WTC11 (cell line): ENCODE measurements at regions not wholly inside any gene's neighbourhood (a gene's known extent, or its start where the extent isn't known, plus 50 kb on each side); places are given as distances from the start of the nearest gene placed in this dataset.

Experiments used
- ATAC-seq: fragments of 200-7000 bp; cut with Tn5 transposase; 2 replicates; pipeline ENCODE4 v1.10.0; 2021; ENCODE audit warnings: mild to moderate bottlenecking, moderate library complexity
- CTCF ChIA-PET: fragments of 300-600 bp; sonication (Branson Sonifier 250); formaldehyde crosslinking; loops from one replicate; lab custom pipeline; 2021; ENCODE audit warnings: antibody characterized with exemption; lab: Charles Lee
- POLR2A ChIA-PET: fragments of 350-600 bp; sonication (Branson Sonifier 250); formaldehyde crosslinking; loops from one replicate; lab custom pipeline; 2021; ENCODE audit warnings: antibody characterized with exemption; lab: Charles Lee
- DNase-seq: peaks from one replicate; pipeline ENCODE4 v3.0.0; 2021; ENCODE audit warnings: low spot score
- H3K27ac Mint-ChIP-seq: 2 replicates; pipeline ENCODE4 v1.8.0; 2021; ENCODE audit warnings: mixed read lengths
- H3K27me3 Mint-ChIP-seq: 2 replicates; pipeline ENCODE4 v1.8.0; 2021; ENCODE audit warnings: low read depth, mild to moderate bottlenecking, moderate library complexity, mixed read lengths
- H3K36me3 Mint-ChIP-seq: 2 replicates; pipeline ENCODE4 v1.8.0; 2021; ENCODE audit warnings: mixed read lengths
- H3K4me1 Mint-ChIP-seq: 2 replicates; pipeline ENCODE4 v1.8.0; 2022; ENCODE audit warnings: mixed read lengths
- H3K4me3 Mint-ChIP-seq: 2 replicates; pipeline ENCODE4 v1.8.0; 2021; ENCODE audit warnings: mild to moderate bottlenecking, moderate library complexity, mixed read lengths
- H3K9me3 Mint-ChIP-seq: 2 replicates; pipeline ENCODE4 v1.8.0; 2021; ENCODE audit warnings: mixed read lengths
- ATF1 ChIP-seq: sonication (generic); formaldehyde crosslinking; IDR thresholded peaks from 2 replicates; pipeline ENCODE4 v1.8.1; 2023; ENCODE audit warnings: mild to moderate bottlenecking, moderate library complexity, missing genetic modification reagents
- ATF3 ChIP-seq: sonication (generic); formaldehyde crosslinking; conservative IDR thresholded peaks from 2 replicates; pipeline ENCODE4 v1.8.1; 2022; ENCODE audit warnings: mild to moderate bottlenecking, missing genetic modification reagents
- FOXP1 ChIP-seq: sonication (generic); formaldehyde crosslinking; IDR thresholded peaks from 2 replicates; pipeline ENCODE4 v1.8.0; 2022; ENCODE audit warnings: missing genetic modification reagents, mild to moderate bottlenecking, moderate library complexity, borderline replicate concordance
- GRHL2 ChIP-seq: fragments of 250-450 bp; sonication (Bioruptor Pico); IDR thresholded peaks from 2 replicates; pipeline ENCODE4 v1.8.0; 2022; ENCODE audit warnings: mild to moderate bottlenecking, moderate library complexity; ENCODE audit not compliant: insufficient replicate concordance, severe bottlenecking
- IRF2 ChIP-seq: sonication (generic); formaldehyde crosslinking; IDR thresholded peaks from 2 replicates; pipeline ENCODE4 v1.8.0; 2022; ENCODE audit warnings: low read depth, missing genetic modification reagents, borderline replicate concordance
- JAZF1 ChIP-seq: fragments of 250-450 bp; sonication (Bioruptor Pico); IDR thresholded peaks from 2 replicates; pipeline ENCODE4 v1.9.0; 2021; ENCODE audit warnings: moderate library complexity, mild to moderate bottlenecking, inconsistent platforms
- MYBL2 ChIP-seq: sonication (generic); formaldehyde crosslinking; IDR thresholded peaks from 2 replicates; pipeline ENCODE4 v1.8.1; 2023; ENCODE audit warnings: mild to moderate bottlenecking, moderate library complexity, missing genetic modification reagents
- SOX15 ChIP-seq: fragments of 250-450 bp; sonication (Bioruptor Pico); IDR thresholded peaks from 2 replicates; pipeline ENCODE4 v1.9.0; 2021; ENCODE audit warnings: mild to moderate bottlenecking
- TCF7 ChIP-seq: sonication (generic); formaldehyde crosslinking; IDR thresholded peaks from 2 replicates; pipeline ENCODE4 v1.8.0; 2022; ENCODE audit warnings: mild to moderate bottlenecking, low read depth, missing genetic modification reagents, moderate library complexity
- USF1 ChIP-seq: sonication (generic); formaldehyde crosslinking; IDR thresholded peaks from 2 replicates; pipeline ENCODE4 v1.8.0; 2022; ENCODE audit warnings: mild to moderate bottlenecking, missing genetic modification reagents
- ZNF281 ChIP-seq: sonication (generic); formaldehyde crosslinking; IDR thresholded peaks from 2 replicates; pipeline ENCODE4 v1.8.0; 2023; ENCODE audit warnings: mild to moderate bottlenecking, missing genetic modification reagents
- ZNF423 ChIP-seq: fragments of 250-450 bp; sonication (Bioruptor Pico); IDR thresholded peaks from 2 replicates; pipeline ENCODE4 v2.1.2; 2022; ENCODE audit warnings: mild to moderate bottlenecking, moderate library complexity
- ZSCAN18 ChIP-seq: fragments of 250-450 bp; sonication (Bioruptor Pico); IDR thresholded peaks from 2 replicates; pipeline ENCODE4 v2.1.2; 2022; ENCODE audit warnings: mild to moderate bottlenecking, moderate library complexity
- TF ChIP-seq, protein P1 (sequence below): sonication (generic); formaldehyde crosslinking; IDR thresholded peaks from 2 replicates; pipeline ENCODE4 v1.8.1; 2023; ENCODE audit warnings: mild to moderate bottlenecking, missing genetic modification reagents
- TF ChIP-seq, protein P2 (sequence below): sonication (generic); formaldehyde crosslinking; IDR thresholded peaks from 2 replicates; pipeline ENCODE4 v1.8.1; 2022; ENCODE audit warnings: mild to moderate bottlenecking, missing genetic modification reagents, moderate library complexity, borderline replicate concordance
- TF ChIP-seq, protein P3 (sequence below): sonication (generic); formaldehyde crosslinking; IDR thresholded peaks from 2 replicates; pipeline ENCODE4 v1.8.0; 2022; ENCODE audit warnings: mild to moderate bottlenecking, missing genetic modification reagents
- TF ChIP-seq, protein P4 (sequence below): sonication (generic); formaldehyde crosslinking; IDR thresholded peaks from 2 replicates; pipeline ENCODE4 v1.8.1; 2023; ENCODE audit warnings: mild to moderate bottlenecking, moderate library complexity, missing genetic modification reagents

DNA sequence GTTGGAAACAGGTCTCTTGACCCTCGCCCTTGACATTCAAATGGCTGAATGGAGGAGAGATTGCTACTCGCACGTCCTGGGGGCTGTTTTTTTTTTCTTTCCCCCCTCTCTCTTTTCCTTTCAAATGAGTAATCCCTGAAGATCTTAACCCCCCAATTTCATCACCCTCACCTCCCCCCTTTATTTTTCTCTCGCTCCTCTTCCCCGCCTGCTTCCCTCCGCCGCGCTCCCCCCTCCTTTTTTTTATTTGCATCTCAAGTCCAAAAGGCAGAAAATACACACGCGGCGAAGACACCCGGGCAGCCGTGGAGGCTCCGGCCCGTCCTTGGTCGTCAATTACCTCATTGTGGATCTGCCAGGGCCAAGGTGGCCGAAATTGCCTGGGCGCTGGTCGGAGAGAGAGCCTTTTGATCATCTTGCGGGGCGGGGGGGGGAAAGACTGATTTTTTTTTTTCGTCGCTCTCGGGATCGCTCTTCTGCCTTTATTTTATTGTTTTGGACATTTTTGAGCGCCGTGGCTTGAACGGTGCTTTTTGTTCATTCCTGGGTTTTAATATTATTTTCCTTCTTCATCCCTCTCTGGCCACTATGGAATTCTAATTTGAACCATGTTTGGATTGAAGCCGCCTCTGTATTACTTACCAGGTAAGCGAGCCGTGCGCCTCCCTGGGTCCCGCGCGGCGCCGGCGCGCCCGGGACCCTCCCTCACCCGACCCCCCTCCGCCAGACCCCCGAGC lies 57.2 kb upstream of the GSE1 start:
- peak overlapping the region; percentile 93 for H3K4me3 Mint-ChIP-seq
- peaks cover 53% of the 10 kb centered on the region for H3K4me1 Mint-ChIP-seq
- no peak for DNase-seq
- TF ChIP-seq FOXP1: no peak
- no peak for TF ChIP-seq ATF1
- TF ChIP-seq, protein P1, sequence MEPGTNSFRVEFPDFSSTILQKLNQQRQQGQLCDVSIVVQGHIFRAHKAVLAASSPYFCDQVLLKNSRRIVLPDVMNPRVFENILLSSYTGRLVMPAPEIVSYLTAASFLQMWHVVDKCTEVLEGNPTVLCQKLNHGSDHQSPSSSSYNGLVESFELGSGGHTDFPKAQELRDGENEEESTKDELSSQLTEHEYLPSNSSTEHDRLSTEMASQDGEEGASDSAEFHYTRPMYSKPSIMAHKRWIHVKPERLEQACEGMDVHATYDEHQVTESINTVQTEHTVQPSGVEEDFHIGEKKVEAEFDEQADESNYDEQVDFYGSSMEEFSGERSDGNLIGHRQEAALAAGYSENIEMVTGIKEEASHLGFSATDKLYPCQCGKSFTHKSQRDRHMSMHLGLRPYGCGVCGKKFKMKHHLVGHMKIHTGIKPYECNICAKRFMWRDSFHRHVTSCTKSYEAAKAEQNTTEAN (CRISPR knock-in tag): no peak
- no peak for TF ChIP-seq ATF3
- TF ChIP-seq USF1 (CRISPR knock-in tag): no peak
- TF ChIP-seq, protein P2, sequence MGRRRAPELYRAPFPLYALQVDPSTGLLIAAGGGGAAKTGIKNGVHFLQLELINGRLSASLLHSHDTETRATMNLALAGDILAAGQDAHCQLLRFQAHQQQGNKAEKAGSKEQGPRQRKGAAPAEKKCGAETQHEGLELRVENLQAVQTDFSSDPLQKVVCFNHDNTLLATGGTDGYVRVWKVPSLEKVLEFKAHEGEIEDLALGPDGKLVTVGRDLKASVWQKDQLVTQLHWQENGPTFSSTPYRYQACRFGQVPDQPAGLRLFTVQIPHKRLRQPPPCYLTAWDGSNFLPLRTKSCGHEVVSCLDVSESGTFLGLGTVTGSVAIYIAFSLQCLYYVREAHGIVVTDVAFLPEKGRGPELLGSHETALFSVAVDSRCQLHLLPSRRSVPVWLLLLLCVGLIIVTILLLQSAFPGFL (CRISPR knock-in tag): no peak
- no peak for TF ChIP-seq GRHL2
- TF ChIP-seq, all 79 proteins: peak for 0
- peaks cover 8% of the 10 kb centered on the region for H3K27me3 Mint-ChIP-seq
- no peaks in the 10 kb centered on the region for H3K36me3 Mint-ChIP-seq
- no peak for ATAC-seq
- H3K27ac Mint-ChIP-seq: peak overlapping the region; percentile 96
- CTCF ChIA-PET: interaction anchor here (0.6 to 6.3 kb wide), 18 partner anchors 12 to 140 kb away, joined by 3 to 160 read pairs (median 9); partner anchors contain the start of gene GSE1
- POLR2A ChIA-PET: interaction anchor here (0.6 to 2.2 kb wide), 2 partner anchors 50 to 54 kb away, joined by 4 to 20 read pairs; no protein-coding TSS in a partner anchor
- H3K9me3 Mint-ChIP-seq: no peaks in the 10 kb centered on the region

DNA sequence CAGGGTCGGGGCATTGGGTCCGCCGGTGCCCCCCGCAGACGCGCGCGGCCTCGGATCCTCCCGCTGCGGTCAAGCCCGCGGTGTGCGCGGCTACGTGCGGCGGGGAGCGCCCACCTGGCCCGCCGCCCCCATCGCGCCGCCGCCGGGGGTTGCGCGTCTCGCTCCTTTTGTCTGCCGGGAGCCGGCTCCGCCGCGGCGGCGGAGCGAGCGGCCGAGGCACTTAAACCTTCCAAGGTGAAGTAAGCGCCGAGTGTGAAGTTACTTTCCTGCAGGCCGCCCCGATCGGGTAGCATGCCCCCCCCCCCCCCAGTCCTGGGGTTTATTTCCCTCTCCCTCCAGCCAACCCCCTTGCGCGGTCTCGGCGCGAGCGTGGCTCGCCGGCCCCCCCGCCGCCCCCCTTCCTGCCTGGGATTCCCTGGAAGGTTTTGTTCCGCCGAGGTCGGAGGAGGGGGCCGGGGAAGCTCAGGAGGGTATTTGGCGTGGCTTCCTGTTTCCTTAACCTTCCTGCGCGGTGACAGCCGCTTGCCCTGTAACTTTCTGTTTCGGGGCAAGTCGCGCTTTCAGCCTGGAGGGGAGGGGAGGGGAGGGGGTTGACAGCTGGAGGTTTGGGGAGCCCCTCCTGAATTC lies 56.6 kb upstream of the GSE1 start:
- Mint-ChIP-seq H3K36me3 (no peaks in the 10 kb centered on the region), H3K4me1 (peaks cover 53% of the 10 kb centered on the region), H3K4me3 (peak overlapping the region; percentile 69), H3K27me3 (peaks cover 8% of the 10 kb centered on the region), H3K27ac (no peak overlapping the region), H3K9me3 (no peaks in the 10 kb centered on the region)
- no peak for TF ChIP-seq SOX15 (CRISPR knock-in tag)
- TF ChIP-seq ZNF281 (CRISPR knock-in tag): no peak
- no peak for TF ChIP-seq ATF3
- TF ChIP-seq IRF2 (CRISPR knock-in tag): no peak
- no peak for TF ChIP-seq JAZF1 (CRISPR knock-in tag)
- no peak for TF ChIP-seq TCF7 (CRISPR knock-in tag)
- TF ChIP-seq, protein P3, sequence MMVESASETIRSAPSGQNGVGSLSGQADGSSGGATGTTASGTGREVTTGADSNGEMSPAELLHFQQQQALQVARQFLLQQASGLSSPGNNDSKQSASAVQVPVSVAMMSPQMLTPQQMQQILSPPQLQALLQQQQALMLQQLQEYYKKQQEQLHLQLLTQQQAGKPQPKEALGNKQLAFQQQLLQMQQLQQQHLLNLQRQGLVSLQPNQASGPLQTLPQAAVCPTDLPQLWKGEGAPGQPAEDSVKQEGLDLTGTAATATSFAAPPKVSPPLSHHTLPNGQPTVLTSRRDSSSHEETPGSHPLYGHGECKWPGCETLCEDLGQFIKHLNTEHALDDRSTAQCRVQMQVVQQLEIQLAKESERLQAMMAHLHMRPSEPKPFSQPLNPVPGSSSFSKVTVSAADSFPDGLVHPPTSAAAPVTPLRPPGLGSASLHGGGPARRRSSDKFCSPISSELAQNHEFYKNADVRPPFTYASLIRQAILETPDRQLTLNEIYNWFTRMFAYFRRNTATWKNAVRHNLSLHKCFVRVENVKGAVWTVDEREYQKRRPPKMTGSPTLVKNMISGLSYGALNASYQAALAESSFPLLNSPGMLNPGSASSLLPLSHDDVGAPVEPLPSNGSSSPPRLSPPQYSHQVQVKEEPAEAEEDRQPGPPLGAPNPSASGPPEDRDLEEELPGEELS (CRISPR knock-in tag): no peak
- no peak for TF ChIP-seq ATF1
- no peak for TF ChIP-seq ZSCAN18 (CRISPR knock-in tag)
- no peak for TF ChIP-seq MYBL2 (CRISPR knock-in tag)
- peak; percentile 75 for TF ChIP-seq ZNF423 (CRISPR knock-in tag)
- TF ChIP-seq, protein P4, sequence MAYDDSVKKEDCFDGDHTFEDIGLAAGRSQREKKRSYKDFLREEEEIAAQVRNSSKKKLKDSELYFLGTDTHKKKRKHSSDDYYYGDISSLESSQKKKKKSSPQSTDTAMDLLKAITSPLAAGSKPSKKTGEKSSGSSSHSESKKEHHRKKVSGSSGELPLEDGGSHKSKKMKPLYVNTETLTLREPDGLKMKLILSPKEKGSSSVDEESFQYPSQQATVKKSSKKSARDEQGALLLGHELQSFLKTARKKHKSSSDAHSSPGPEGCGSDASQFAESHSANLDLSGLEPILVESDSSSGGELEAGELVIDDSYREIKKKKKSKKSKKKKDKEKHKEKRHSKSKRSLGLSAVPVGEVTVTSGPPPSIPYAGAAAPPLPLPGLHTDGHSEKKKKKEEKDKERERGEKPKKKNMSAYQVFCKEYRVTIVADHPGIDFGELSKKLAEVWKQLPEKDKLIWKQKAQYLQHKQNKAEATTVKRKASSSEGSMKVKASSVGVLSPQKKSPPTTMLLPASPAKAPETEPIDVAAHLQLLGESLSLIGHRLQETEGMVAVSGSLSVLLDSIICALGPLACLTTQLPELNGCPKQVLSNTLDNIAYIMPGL (CRISPR knock-in tag): 0 out of 2 replicates have a peak, but pooled peaks have one; percentile 38
- peak; percentile 65 for DNase-seq
- POLR2A ChIA-PET: interaction anchor here (0.6 to 2.2 kb wide), 7 partner anchors 17 to 107 kb away, joined by 3 to 20 read pairs (median 4); partner anchors contain the start of gene GSE1
- CTCF ChIA-PET: interaction anchor here (0.6 to 2.4 kb wide), 31 partner anchors 11 to 442 kb away, joined by 3 to 40 read pairs (median 5); partner anchors contain the start of gene GSE1
- ATAC-seq: no peak
